Liver (tissue), 8 donors: ENCODE measurements at regions not wholly inside any gene's neighbourhood (a gene's known extent, or its start where the extent isn't known, plus 50 kb on each side); places are given as distances from the start of the nearest gene placed in this dataset.

Experiments
- DNase-seq: peaks from one replicate; pipeline ENCODE4 v3.0.0-alpha.2; 2017; ENCODE audit warnings: low spot score
- H3K27ac ChIP-seq, 2 donors: one replicate each; pipeline ENCODE4 v1.7.0; 2013; ENCODE audit warnings: inconsistent platforms in 2 of 2, low read length in 2 of 2, control low read depth in 1 of 2, low read depth in 1 of 2, mild to moderate bottlenecking in 1 of 2
- H3K27me3 ChIP-seq, 4 donors: one replicate each; pipeline versions ENCODE4 v1.6.1 to v1.7.0; 2013; ENCODE audit warnings: low read length in 3 of 4, inconsistent platforms in 1 of 4, mild to moderate bottlenecking in 1 of 4, moderate library complexity in 1 of 4; ENCODE audit not compliant: control insufficient read depth in 4 of 4, insufficient read depth in 4 of 4
- H3K36me3 ChIP-seq, 4 donors: one replicate each; pipeline versions ENCODE4 v1.6.1 to v1.7.0; 2013; ENCODE audit warnings: low read length in 3 of 4, mild to moderate bottlenecking in 3 of 4, low read depth in 1 of 4, moderate library complexity in 1 of 4; ENCODE audit not compliant: control insufficient read depth in 4 of 4, insufficient read depth in 3 of 4
- H3K4me1 ChIP-seq, 4 donors: one replicate each; pipeline versions ENCODE4 v1.6.1 to v1.7.0; 2013; ENCODE audit warnings: low read length in 3 of 4, mild to moderate bottlenecking in 3 of 4, moderate library complexity in 1 of 4; ENCODE audit not compliant: control insufficient read depth in 4 of 4, insufficient read depth in 4 of 4
- H3K4me3 ChIP-seq, 3 donors: one replicate each; pipeline versions ENCODE4 v1.6.1 to v1.7.0; 2013; ENCODE audit warnings: low read length in 3 of 3, control low read depth in 1 of 3, low read depth in 1 of 3, mild to moderate bottlenecking in 1 of 3
- H3K9ac ChIP-seq, 2 donors: one replicate each; pipeline ENCODE4 v1.7.0; 2013; ENCODE audit warnings: low read length in 2 of 2, mild to moderate bottlenecking in 2 of 2, moderate library complexity in 2 of 2, control low read depth in 1 of 2, low read depth in 1 of 2
- H3K9me3 ChIP-seq, 4 donors: one replicate each; pipeline versions ENCODE4 v1.6.1 to v1.7.0; 2013; ENCODE audit warnings: low read length in 3 of 4; ENCODE audit not compliant: control insufficient read depth in 4 of 4
- CTCF ChIP-seq: fragments of 150-350 bp; IDR thresholded peaks from 2 replicates; pipeline ENCODE4 v1.5.1; 2017; ENCODE audit warnings: improper control_type of control experiment, low read depth, low read length; ENCODE audit not compliant: missing input control
- EGR1 ChIP-seq, 2 donors: IDR thresholded peaks; 2 replicates each; pipeline ENCODE4 v1.6.1; 2016 to 2018; ENCODE audit warnings: antibody characterized with exemption in 2 of 2, low read depth in 2 of 2
- FOXA1 ChIP-seq: IDR thresholded peaks from 2 replicates; pipeline ENCODE4 v1.6.1; 2016; ENCODE audit warnings: antibody characterized with exemption
- FOXA2 ChIP-seq: IDR thresholded peaks from 2 replicates; pipeline ENCODE4 v1.6.1; 2016; ENCODE audit warnings: antibody characterized with exemption
- GABPA ChIP-seq, 2 donors: IDR thresholded peaks in 1 of 2; conservative IDR thresholded peaks in 1 of 2; 2 replicates each; pipeline ENCODE4 v1.6.1; 2016; ENCODE audit warnings: antibody characterized with exemption in 2 of 2, mild to moderate bottlenecking in 1 of 2, moderate library complexity in 1 of 2
- HNF4A ChIP-seq, 2 donors: conservative IDR thresholded peaks; 2 replicates each; pipeline ENCODE4 v1.6.1; 2016; ENCODE audit warnings: antibody characterized with exemption in 2 of 2, mild to moderate bottlenecking in 2 of 2
- JUND ChIP-seq, 2 donors: IDR thresholded peaks; 2 replicates each; pipeline ENCODE4 v1.6.1; 2016; ENCODE audit warnings: antibody characterized with exemption in 2 of 2
- NR2F2 ChIP-seq: IDR thresholded peaks from 2 replicates; pipeline ENCODE4 v1.6.1; 2016; ENCODE audit warnings: antibody characterized with exemption
- RAD21 ChIP-seq, 2 donors: IDR thresholded peaks; 2 replicates each; pipeline ENCODE4 v1.6.1; 2016; ENCODE audit warnings: antibody characterized with exemption in 2 of 2, mild to moderate bottlenecking in 2 of 2
- REST ChIP-seq: IDR thresholded peaks from 2 replicates; pipeline ENCODE4 v1.6.1; 2016; ENCODE audit warnings: antibody characterized with exemption, mild to moderate bottlenecking
- RXRA ChIP-seq, 2 donors: IDR thresholded peaks; 2 replicates each; pipeline ENCODE4 v1.6.1; 2017 to 2018; ENCODE audit warnings: antibody characterized with exemption in 2 of 2, mild to moderate bottlenecking in 1 of 2
- SP1 ChIP-seq: IDR thresholded peaks from 2 replicates; pipeline ENCODE4 v1.6.1; 2018; ENCODE audit warnings: antibody characterized with exemption, mild to moderate bottlenecking
- TAF1 ChIP-seq: conservative IDR thresholded peaks from 2 replicates; pipeline ENCODE4 v1.6.1; 2016; ENCODE audit warnings: antibody characterized with exemption, mild to moderate bottlenecking
- WGBS: extraction: QIAGEN DNeasy Blood & Tissue Kit; methylation state at CpG from one replicate; pipeline ENCODE4 v1.1.7; 2013; 5-methylcytosine and 5-hydroxymethylcytosine counted together
- donor health status: healthy.
- donor health status: healthy.
- donor health status: healthy.
- donor health status: healthy.
- donor health status: healthy.

- no peak for TF ChIP-seq CTCF
- TF ChIP-seq NR2F2: no peak
- no peak for TF ChIP-seq JUND (IDR thresholded peaks at IDR 0.05)
- TF ChIP-seq TAF1: no peak
These were observed 290.9 kb downstream of the HLX start (continued) for GRCh38 chr1:221170171-221170570.

DNA sequence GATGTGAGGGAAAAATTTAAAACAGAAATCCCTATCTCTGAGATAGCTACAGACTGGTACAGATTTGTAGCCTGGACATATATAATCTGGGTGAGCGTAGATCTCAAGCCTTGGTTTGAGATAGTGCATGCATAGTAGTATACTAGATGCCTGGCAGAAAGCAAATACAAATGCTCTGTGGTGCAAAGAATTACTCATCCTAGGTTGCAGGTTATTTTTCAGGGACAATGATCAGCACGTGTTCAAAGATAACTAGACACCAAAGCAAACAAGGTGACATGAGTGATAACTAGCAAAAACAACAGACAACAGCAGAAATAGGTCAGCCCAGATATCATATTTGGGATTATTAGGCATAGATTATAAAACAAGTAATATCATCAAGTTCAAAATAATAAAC is 292.5 kb downstream of the HLX start:
- Histone ChIP-seq H3K4me3 (peak overlapping the region in 1 of 3 donors; percentile 7), H3K36me3 (no peaks in the 10 kb centered on the region), H3K4me1 (no peaks in the 10 kb centered on the region), H3K27ac (no peak overlapping the region), H3K9me3 (peaks cover 0 to 5% (median 1%) of the 10 kb centered on the region in 4 donors), H3K9ac (no peak overlapping the region), H3K27me3 (no peaks in the 10 kb centered on the region)
- 63% methylated on average over 2 of the region's 2 CpGs for WGBS
- TF ChIP-seq RAD21 (IDR thresholded peaks at IDR 0.05): no peak
- DNase-seq: no peak

- no peak for DNase-seq
- Histone ChIP-seq H3K27me3 (no peaks in the 10 kb centered on the region), H3K27ac (no peak overlapping the region), H3K9me3 (peaks cover 0 to 5% (median 1%) of the 10 kb centered on the region in 4 donors), H3K9ac (no peak overlapping the region), H3K36me3 (no peaks in the 10 kb centered on the region), H3K4me3 (no peak overlapping the region), H3K4me1 (no peaks in the 10 kb centered on the region)
- TF ChIP-seq REST (no peak), EGR1 (IDR thresholded peaks at IDR 0.05; ENCODE audit: low read depth in 2 of 2) (no peak), CTCF (no peak), FOXA2 (no peak), JUND (IDR thresholded peaks at IDR 0.05) (no peak), SP1 (no peak), TAF1 (no peak), NR2F2 (no peak), RAD21 (IDR thresholded peaks at IDR 0.05) (no peak), RXRA (IDR thresholded peaks at IDR 0.05) (no peak), FOXA1 (no peak), HNF4A (conservative IDR thresholded peaks at IDR 0.05) (no peak), GABPA (IDR thresholded peaks at IDR 0.05 in 1 of 2, conservative IDR thresholded peaks at IDR 0.05 in 1 of 2) (no peak)
- WGBS: 89% methylated on average over 1 of the region's 1 CpG
These were observed 293.6 kb downstream of the HLX start for GRCh38 chr1:221172841-221173240.
